ENCODE measurements at regions not wholly inside any gene's neighbourhood (a gene's known extent, or its start where the extent isn't known, plus 50 kb on each side); places are given as distances from the start of the nearest gene placed in this dataset.

DNA sequence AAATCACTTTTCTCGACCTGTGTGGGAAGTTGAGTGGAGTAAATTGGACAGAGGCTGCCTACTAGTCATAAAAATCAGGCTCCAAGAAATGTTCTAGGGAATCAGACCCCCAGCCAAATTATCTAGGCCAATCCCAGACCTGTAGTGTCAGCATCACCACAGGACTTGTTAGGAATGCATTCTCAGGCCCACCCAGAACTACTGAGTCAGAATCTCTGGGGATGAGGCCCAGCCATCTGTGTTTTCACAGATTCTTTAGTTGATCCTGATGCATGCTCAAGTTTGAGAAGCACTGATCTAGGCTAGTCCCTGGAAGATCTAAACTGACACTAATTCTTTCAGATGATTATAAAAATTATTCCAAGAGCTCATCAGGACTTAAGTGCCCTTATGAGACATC lies 434.0 kb upstream of the MEIS1 start:
- Histone ChIP-seq H3K9me3 (no peaks in the 10 kb centered on the region), H3K4me1 (no peaks in the 10 kb centered on the region), H3K27ac (no peak overlapping the region), H3K36me3 (no peaks in the 10 kb centered on the region), H3K27me3 (no peaks in the 10 kb centered on the region), H3K4me3 (replicated peaks in 1 of 3) (no peak overlapping the region)
- 83 to 85% methylated on average over 1 of the region's 1 CpG for WGBS, 2 donors
- TF ChIP-seq POLR2A (IDR thresholded peaks at IDR 0.05), result no peak
- TF ChIP-seq, protein P1, sequence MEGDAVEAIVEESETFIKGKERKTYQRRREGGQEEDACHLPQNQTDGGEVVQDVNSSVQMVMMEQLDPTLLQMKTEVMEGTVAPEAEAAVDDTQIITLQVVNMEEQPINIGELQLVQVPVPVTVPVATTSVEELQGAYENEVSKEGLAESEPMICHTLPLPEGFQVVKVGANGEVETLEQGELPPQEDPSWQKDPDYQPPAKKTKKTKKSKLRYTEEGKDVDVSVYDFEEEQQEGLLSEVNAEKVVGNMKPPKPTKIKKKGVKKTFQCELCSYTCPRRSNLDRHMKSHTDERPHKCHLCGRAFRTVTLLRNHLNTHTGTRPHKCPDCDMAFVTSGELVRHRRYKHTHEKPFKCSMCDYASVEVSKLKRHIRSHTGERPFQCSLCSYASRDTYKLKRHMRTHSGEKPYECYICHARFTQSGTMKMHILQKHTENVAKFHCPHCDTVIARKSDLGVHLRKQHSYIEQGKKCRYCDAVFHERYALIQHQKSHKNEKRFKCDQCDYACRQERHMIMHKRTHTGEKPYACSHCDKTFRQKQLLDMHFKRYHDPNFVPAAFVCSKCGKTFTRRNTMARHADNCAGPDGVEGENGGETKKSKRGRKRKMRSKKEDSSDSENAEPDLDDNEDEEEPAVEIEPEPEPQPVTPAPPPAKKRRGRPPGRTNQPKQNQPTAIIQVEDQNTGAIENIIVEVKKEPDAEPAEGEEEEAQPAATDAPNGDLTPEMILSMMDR (IDR thresholded peaks at IDR 0.05), result no peak
- intact Hi-C loops (cut with DNase I), result no loop called here
- no peak for DNase-seq

DNA sequence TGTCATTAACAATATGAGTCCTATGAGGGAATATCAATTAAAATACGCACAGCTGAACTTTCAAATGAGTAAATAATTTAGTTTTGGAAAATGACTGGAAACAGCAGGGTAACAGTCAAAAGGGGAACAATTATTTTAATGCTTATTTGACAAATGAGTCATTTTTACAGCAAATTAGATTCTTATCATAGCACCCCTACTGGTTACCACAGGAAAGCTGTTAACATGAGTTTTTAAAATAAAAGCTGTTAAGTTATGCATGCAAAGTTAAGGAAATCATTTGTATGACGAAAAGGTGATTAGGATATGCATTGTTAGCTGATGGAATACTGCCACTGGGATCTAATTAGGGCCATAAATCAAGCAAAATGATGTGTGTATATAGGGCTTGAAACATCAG lies 435.1 kb upstream of the MEIS1 start:
- Histone ChIP-seq H3K4me3 (replicated peaks in 1 of 3) (no peak overlapping the region), H3K4me1 (no peaks in the 10 kb centered on the region), H3K9me3 (no peaks in the 10 kb centered on the region), H3K27me3 (no peaks in the 10 kb centered on the region), H3K27ac (no peak overlapping the region), H3K36me3 (no peaks in the 10 kb centered on the region)
- 65 to 84% methylated on average over 2 of the region's 2 CpGs for WGBS, 2 donors
- TF ChIP-seq POLR2A (IDR thresholded peaks at IDR 0.05), result no peak
- TF ChIP-seq, protein P1 (IDR thresholded peaks at IDR 0.05), result no peak
- intact Hi-C loops (cut with DNase I), result no loop called here
- no peak for DNase-seq

DNA sequence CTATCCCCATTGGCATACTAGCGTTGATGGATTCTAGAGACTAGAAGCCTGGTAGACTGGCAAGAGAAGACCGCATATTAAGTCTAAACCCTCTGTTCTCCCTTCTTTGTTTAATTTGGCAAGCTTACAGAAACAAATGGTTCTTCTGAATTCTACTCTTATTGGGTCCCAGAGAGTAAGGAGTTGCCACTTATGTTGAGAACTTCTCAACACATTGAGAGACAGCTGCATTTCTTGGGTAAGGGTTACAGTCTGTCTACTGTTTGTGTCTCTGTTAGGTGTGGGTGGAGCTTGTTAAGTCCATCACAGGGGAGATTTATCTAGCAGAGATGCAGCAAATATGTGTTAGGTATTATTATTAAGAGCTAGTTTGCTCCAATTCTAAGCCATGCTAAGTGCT lies 435.8 kb upstream of the MEIS1 start:
- WGBS, 2 donors, result 60 to 76% methylated on average over 2 of the region's 2 CpGs
- H3K4me1 ChIP-seq, result no peaks in the 10 kb centered on the region

DNA sequence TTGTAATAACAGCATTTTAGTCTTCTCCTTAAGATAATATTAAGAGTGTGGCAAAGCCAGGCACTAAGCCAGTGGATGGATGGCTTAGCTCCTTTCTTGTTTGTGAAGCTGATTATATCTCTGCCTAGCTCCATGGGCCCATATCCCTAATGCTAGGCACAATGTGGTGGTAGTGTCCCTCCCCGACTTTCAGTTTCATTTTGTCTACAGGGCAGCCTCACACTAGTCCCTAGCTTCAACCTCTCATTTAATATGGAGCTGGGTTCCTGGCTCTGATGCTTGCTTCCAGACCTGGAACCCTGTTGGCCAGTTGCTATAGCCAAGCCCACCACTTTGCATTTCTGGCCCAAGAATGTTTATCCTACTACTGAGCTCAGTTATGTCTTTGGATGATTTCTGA lies 437.0 kb upstream of the MEIS1 start:
- TF ChIP-seq, protein P1 (IDR thresholded peaks at IDR 0.05), result no peak
- TF ChIP-seq POLR2A (IDR thresholded peaks at IDR 0.05), result no peak
- H3K36me3 ChIP-seq, result no peaks in the 10 kb centered on the region
- no peak for DNase-seq

More for the DNA sequence above, 435.8 kb upstream of the MEIS1 start:
- DNase-seq, result no peak
- H3K36me3 ChIP-seq, result no peaks in the 10 kb centered on the region
- H3K27me3 ChIP-seq, result no peaks in the 10 kb centered on the region
- TF ChIP-seq, protein P1 (IDR thresholded peaks at IDR 0.05), result no peak
- no peak for TF ChIP-seq POLR2A (IDR thresholded peaks at IDR 0.05)
- no peaks in the 10 kb centered on the region for H3K9me3 ChIP-seq
- H3K27ac ChIP-seq, result no peak overlapping the region
- intact Hi-C loops (cut with DNase I), result no loop called here
- no peak overlapping the region for H3K4me3 ChIP-seq (replicated peaks in 1 of 3)

DNA sequence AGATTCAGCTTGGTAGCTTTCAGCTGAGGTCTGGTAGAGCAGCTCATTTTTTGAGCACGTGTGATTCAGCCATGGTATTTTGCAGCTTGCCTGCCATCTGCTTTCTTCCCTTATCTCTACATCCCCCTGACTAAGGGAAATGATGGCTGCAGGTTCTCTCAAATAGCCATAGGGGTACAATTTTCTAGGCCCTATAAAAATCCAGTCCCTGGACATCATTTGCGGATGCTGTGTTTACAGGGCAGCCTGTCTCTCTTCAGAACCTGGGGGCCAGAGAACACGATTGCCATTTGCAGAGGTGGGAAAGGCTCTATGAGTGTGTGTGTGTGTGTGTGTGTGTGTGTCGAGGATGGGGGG lies 442.7 kb upstream of the MEIS1 start:
- peaks cover 0 to 7% of the 10 kb centered on the region in 2 donors for H3K4me1 ChIP-seq
- H3K36me3 ChIP-seq, result no peaks in the 10 kb centered on the region
- WGBS, 2 donors, result 68 to 76% methylated on average over 4 of the region's 4 CpGs
- H3K4me3 ChIP-seq (replicated peaks in 1 of 3), result no peak overlapping the region
- no peak overlapping the region for H3K27ac ChIP-seq
- TF ChIP-seq, protein P1 (IDR thresholded peaks at IDR 0.05), result no peak
- no peak for TF ChIP-seq POLR2A (IDR thresholded peaks at IDR 0.05)
- intact Hi-C loops (cut with DNase I), result no loop called here
- H3K9me3 ChIP-seq, result no peaks in the 10 kb centered on the region
- H3K27me3 ChIP-seq, result no peaks in the 10 kb centered on the region
- no peak for DNase-seq

More for the DNA sequence above, 437.0 kb upstream of the MEIS1 start:
- no peaks in the 10 kb centered on the region for H3K27me3 ChIP-seq
- intact Hi-C loops (cut with DNase I), result no loop called here
- H3K4me3 ChIP-seq (replicated peaks in 1 of 3), result no peak overlapping the region
- H3K27ac ChIP-seq, result no peak overlapping the region
- no peaks in the 10 kb centered on the region for H3K9me3 ChIP-seq
- 75 to 95% methylated on average over 1 of the region's 1 CpG for WGBS, 2 donors
- H3K4me1 ChIP-seq, result no peaks in the 10 kb centered on the region
